Liver (tissue), 8 donors: ENCODE measurements at regions not wholly inside any gene's neighbourhood (a gene's known extent, or its start where the extent isn't known, plus 50 kb on each side); places are given as distances from the start of the nearest gene placed in this dataset.

Source experiments
- DNase-seq: peaks from one replicate; pipeline ENCODE4 v3.0.0-alpha.2; 2017; ENCODE audit warnings: low spot score
- H3K27ac ChIP-seq, 2 donors: one replicate each; pipeline ENCODE4 v1.7.0; 2013; ENCODE audit warnings: inconsistent platforms in 2 of 2, low read length in 2 of 2, control low read depth in 1 of 2, low read depth in 1 of 2, mild to moderate bottlenecking in 1 of 2
- H3K27me3 ChIP-seq, 4 donors: one replicate each; pipeline versions ENCODE4 v1.6.1 to v1.7.0; 2013; ENCODE audit warnings: low read length in 3 of 4, inconsistent platforms in 1 of 4, mild to moderate bottlenecking in 1 of 4, moderate library complexity in 1 of 4; ENCODE audit not compliant: control insufficient read depth in 4 of 4, insufficient read depth in 4 of 4
- H3K36me3 ChIP-seq, 4 donors: one replicate each; pipeline versions ENCODE4 v1.6.1 to v1.7.0; 2013; ENCODE audit warnings: low read length in 3 of 4, mild to moderate bottlenecking in 3 of 4, low read depth in 1 of 4, moderate library complexity in 1 of 4; ENCODE audit not compliant: control insufficient read depth in 4 of 4, insufficient read depth in 3 of 4
- H3K4me1 ChIP-seq, 4 donors: one replicate each; pipeline versions ENCODE4 v1.6.1 to v1.7.0; 2013; ENCODE audit warnings: low read length in 3 of 4, mild to moderate bottlenecking in 3 of 4, moderate library complexity in 1 of 4; ENCODE audit not compliant: control insufficient read depth in 4 of 4, insufficient read depth in 4 of 4
- H3K4me3 ChIP-seq, 3 donors: one replicate each; pipeline versions ENCODE4 v1.6.1 to v1.7.0; 2013; ENCODE audit warnings: low read length in 3 of 3, control low read depth in 1 of 3, low read depth in 1 of 3, mild to moderate bottlenecking in 1 of 3
- H3K9ac ChIP-seq, 2 donors: one replicate each; pipeline ENCODE4 v1.7.0; 2013; ENCODE audit warnings: low read length in 2 of 2, mild to moderate bottlenecking in 2 of 2, moderate library complexity in 2 of 2, control low read depth in 1 of 2, low read depth in 1 of 2
- H3K9me3 ChIP-seq, 4 donors: one replicate each; pipeline versions ENCODE4 v1.6.1 to v1.7.0; 2013; ENCODE audit warnings: low read length in 3 of 4; ENCODE audit not compliant: control insufficient read depth in 4 of 4
- EGR1 ChIP-seq, 2 donors: IDR thresholded peaks; 2 replicates each; pipeline ENCODE4 v1.6.1; 2016 to 2018; ENCODE audit warnings: antibody characterized with exemption in 2 of 2, low read depth in 2 of 2
- FOXA2 ChIP-seq: IDR thresholded peaks from 2 replicates; pipeline ENCODE4 v1.6.1; 2016; ENCODE audit warnings: antibody characterized with exemption
- GABPA ChIP-seq, 2 donors: IDR thresholded peaks in 1 of 2; conservative IDR thresholded peaks in 1 of 2; 2 replicates each; pipeline ENCODE4 v1.6.1; 2016; ENCODE audit warnings: antibody characterized with exemption in 2 of 2, mild to moderate bottlenecking in 1 of 2, moderate library complexity in 1 of 2
- HNF4G ChIP-seq: IDR thresholded peaks from 2 replicates; pipeline ENCODE4 v1.6.1; 2016; ENCODE audit warnings: antibody characterized with exemption
- JUND ChIP-seq, 2 donors: IDR thresholded peaks; 2 replicates each; pipeline ENCODE4 v1.6.1; 2016; ENCODE audit warnings: antibody characterized with exemption in 2 of 2
- MAX ChIP-seq: IDR thresholded peaks from 2 replicates; pipeline ENCODE4 v1.6.1; 2016; ENCODE audit warnings: antibody characterized with exemption
- SP1 ChIP-seq: IDR thresholded peaks from 2 replicates; pipeline ENCODE4 v1.6.1; 2018; ENCODE audit warnings: antibody characterized with exemption, mild to moderate bottlenecking
- YY1 ChIP-seq: IDR thresholded peaks from 2 replicates; pipeline ENCODE4 v1.6.1; 2016; ENCODE audit warnings: antibody characterized with exemption, mild to moderate bottlenecking
- WGBS: extraction: QIAGEN DNeasy Blood & Tissue Kit; methylation state at CpG from one replicate; pipeline ENCODE4 v1.1.7; 2013; 5-methylcytosine and 5-hydroxymethylcytosine counted together
- TF ChIP-seq, protein P1 (sequence below): IDR thresholded peaks from 2 replicates; pipeline ENCODE4 v1.6.1; 2016; ENCODE audit warnings: antibody characterized with exemption, mild to moderate bottlenecking
- TF ChIP-seq, protein P2 (sequence below): fragments of 150-350 bp; IDR thresholded peaks from 2 replicates; pipeline ENCODE4 v1.5.1; 2017; ENCODE audit warnings: improper control_type of control experiment, low read depth, low read length; ENCODE audit not compliant: missing input control
- donor health status: healthy.
- donor health status: healthy.
- donor health status: healthy.
- donor health status: healthy.
- donor health status: healthy.

DNA sequence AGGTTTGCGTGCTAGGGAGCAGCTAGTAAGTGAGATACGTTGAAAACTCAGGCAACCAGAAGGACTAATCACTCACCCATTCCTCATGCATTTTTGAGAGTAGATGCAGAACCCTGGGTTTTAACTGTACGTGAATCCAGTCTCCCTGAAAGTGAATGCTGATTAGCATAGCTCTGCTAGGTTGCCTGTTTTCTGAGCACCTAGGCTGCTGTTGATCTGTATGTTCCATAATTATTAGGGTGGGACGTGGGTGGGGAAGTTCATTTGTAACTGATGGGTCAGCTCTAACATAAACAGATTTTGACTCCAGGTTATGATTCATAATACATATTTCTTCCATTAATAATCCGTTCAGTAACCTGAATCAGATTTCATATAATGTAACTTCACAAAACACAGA, 379.0 kb upstream of the FANCL start:
- no peaks in the 10 kb centered on the region for H3K9me3 ChIP-seq
- H3K4me1 ChIP-seq = no peaks in the 10 kb centered on the region
- WGBS = 79% methylated on average over 5 of the region's 5 CpGs
- no peak for DNase-seq
- no peaks in the 10 kb centered on the region for H3K27me3 ChIP-seq
- H3K27ac ChIP-seq = no peak overlapping the region
- no peak overlapping the region for H3K4me3 ChIP-seq
- no peak overlapping the region for H3K9ac ChIP-seq
- TF ChIP-seq, protein P1, sequence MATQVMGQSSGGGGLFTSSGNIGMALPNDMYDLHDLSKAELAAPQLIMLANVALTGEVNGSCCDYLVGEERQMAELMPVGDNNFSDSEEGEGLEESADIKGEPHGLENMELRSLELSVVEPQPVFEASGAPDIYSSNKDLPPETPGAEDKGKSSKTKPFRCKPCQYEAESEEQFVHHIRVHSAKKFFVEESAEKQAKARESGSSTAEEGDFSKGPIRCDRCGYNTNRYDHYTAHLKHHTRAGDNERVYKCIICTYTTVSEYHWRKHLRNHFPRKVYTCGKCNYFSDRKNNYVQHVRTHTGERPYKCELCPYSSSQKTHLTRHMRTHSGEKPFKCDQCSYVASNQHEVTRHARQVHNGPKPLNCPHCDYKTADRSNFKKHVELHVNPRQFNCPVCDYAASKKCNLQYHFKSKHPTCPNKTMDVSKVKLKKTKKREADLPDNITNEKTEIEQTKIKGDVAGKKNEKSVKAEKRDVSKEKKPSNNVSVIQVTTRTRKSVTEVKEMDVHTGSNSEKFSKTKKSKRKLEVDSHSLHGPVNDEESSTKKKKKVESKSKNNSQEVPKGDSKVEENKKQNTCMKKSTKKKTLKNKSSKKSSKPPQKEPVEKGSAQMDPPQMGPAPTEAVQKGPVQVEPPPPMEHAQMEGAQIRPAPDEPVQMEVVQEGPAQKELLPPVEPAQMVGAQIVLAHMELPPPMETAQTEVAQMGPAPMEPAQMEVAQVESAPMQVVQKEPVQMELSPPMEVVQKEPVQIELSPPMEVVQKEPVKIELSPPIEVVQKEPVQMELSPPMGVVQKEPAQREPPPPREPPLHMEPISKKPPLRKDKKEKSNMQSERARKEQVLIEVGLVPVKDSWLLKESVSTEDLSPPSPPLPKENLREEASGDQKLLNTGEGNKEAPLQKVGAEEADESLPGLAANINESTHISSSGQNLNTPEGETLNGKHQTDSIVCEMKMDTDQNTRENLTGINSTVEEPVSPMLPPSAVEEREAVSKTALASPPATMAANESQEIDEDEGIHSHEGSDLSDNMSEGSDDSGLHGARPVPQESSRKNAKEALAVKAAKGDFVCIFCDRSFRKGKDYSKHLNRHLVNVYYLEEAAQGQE = no peak
- TF ChIP-seq EGR1 (IDR thresholded peaks at IDR 0.05; ENCODE audit: low read depth in 2 of 2) (no peak), HNF4G (no peak)
- no peaks in the 10 kb centered on the region for H3K36me3 ChIP-seq

DNA sequence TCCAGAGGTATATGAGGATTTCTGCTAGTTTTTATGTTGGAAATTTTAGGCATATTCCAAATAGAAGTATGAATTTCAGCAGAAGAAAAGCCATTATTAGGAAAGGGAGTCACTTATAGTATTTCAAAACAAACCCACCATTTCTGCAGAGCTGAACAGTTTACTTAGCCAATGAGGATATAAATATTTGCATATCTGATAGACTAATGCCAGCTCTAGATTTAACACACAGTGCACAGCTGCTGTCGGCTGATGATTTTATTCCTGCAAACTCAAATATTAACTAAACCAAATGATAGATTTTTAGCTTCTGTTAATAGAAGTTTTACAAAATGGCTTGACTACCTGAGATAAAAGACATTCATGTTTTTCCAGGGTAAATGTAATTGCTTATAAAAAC, 375.8 kb upstream of the FANCL start:
- TF ChIP-seq EGR1 (IDR thresholded peaks at IDR 0.05; ENCODE audit: low read depth in 2 of 2) = no peak
- TF ChIP-seq MAX = no peak
- TF ChIP-seq GABPA (IDR thresholded peaks at IDR 0.05 in 1 of 2, conservative IDR thresholded peaks at IDR 0.05 in 1 of 2) = no peak
- TF ChIP-seq JUND (IDR thresholded peaks at IDR 0.05) = no peak
- no peak for TF ChIP-seq FOXA2
- no peak for TF ChIP-seq SP1
- no peak overlapping the region for H3K4me3 ChIP-seq
- no peak overlapping the region for H3K9ac ChIP-seq
- no peaks in the 10 kb centered on the region for H3K4me1 ChIP-seq
- no peaks in the 10 kb centered on the region for H3K36me3 ChIP-seq
- no peak for DNase-seq
- H3K27ac ChIP-seq = no peak overlapping the region
- H3K9me3 ChIP-seq = no peaks in the 10 kb centered on the region
- 22% methylated on average over 1 of the region's 1 CpG for WGBS
- H3K27me3 ChIP-seq = no peaks in the 10 kb centered on the region

DNA sequence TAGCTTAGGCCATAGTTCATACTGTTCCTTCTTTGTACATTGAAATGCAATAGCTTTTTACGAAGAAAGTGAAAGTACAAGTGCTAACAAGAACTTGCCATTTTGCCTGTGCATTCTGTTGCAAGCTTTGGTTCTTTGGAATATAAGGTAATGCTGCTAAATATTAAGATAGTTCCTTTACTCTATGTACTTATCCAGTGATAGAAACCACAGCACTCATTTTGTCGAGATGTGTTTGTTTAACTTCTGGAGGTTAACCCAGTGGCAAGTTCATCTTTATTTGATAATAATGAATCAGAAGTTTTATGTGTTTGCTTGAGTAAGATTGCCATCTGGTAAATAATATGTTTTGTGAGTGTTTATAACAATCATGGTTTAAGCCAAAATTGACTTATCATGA, 373.1 kb upstream of the FANCL start:
- WGBS = 24% methylated on average over 2 of the region's 2 CpGs
- peak; percentile 9 for TF ChIP-seq YY1
- TF ChIP-seq, protein P2, sequence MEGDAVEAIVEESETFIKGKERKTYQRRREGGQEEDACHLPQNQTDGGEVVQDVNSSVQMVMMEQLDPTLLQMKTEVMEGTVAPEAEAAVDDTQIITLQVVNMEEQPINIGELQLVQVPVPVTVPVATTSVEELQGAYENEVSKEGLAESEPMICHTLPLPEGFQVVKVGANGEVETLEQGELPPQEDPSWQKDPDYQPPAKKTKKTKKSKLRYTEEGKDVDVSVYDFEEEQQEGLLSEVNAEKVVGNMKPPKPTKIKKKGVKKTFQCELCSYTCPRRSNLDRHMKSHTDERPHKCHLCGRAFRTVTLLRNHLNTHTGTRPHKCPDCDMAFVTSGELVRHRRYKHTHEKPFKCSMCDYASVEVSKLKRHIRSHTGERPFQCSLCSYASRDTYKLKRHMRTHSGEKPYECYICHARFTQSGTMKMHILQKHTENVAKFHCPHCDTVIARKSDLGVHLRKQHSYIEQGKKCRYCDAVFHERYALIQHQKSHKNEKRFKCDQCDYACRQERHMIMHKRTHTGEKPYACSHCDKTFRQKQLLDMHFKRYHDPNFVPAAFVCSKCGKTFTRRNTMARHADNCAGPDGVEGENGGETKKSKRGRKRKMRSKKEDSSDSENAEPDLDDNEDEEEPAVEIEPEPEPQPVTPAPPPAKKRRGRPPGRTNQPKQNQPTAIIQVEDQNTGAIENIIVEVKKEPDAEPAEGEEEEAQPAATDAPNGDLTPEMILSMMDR = no peak
- DNase-seq = no peak
- H3K4me1 ChIP-seq = no peaks in the 10 kb centered on the region
- no peak overlapping the region for H3K9ac ChIP-seq
- H3K4me3 ChIP-seq = no peak overlapping the region
- no peaks in the 10 kb centered on the region for H3K9me3 ChIP-seq
- H3K27me3 ChIP-seq = no peaks in the 10 kb centered on the region
- no peak overlapping the region for H3K27ac ChIP-seq
- H3K36me3 ChIP-seq = no peaks in the 10 kb centered on the region
